ENCODE measurements at regions not wholly inside any gene's neighbourhood (a gene's known extent, or its start where the extent isn't known, plus 50 kb on each side); places are given as distances from the start of the nearest gene placed in this dataset.

- TF ChIP-seq CTCF (conservative IDR thresholded peaks at IDR 0.05 in 1 of 2, IDR thresholded peaks at IDR 0.05 in 1 of 2; ENCODE audit: extremely low read depth in 1 of 2, insufficient read depth in 1 of 2, low read depth in 1 of 2, low read length in 2 of 2), result no peak
- TF ChIP-seq EZH2 (IDR thresholded peaks at IDR 0.05; ENCODE audit: borderline replicate concordance, low read length), result no peak
Observed at GRCh38 chr9:23011669-23012068, 565.0 kb downstream of the DMRTA1 start.
